ENCODE measurements at regions not wholly inside any gene's neighbourhood (a gene's known extent, or its start where the extent isn't known, plus 50 kb on each side); places are given as distances from the start of the nearest gene placed in this dataset.
"Not testable (repeated sequence)": the region's sequence is repeated elsewhere in the genome, so short reads cannot be mapped to it uniquely, and the experiment has no call there.

DNA sequence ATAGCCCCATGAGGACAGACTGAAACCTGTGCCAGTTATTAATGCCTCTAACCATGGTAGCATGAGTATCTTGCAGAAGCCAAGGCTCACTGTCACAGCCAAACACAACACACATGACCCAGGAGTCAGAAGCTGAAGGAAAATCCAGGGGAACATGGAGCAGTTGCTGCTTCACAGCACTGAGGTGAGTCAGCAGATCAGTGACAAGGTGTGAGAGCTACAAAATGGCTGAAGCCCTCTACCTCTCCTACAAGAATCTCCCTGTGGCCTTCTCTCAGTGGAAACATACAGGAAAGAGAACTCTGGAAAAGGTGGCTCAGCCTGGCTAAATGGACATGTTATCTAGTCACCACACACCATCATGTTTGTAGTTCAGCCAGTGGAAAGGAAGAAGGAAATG is 93.5 kb downstream of the NAB1 start:
- DNase-seq (ENCODE audit: low read depth in 2 of 2) = no peak

- no peak for DNase-seq (ENCODE audit: low read depth in 2 of 2)
These were observed 95.2 kb downstream of the NAB1 start for GRCh38 chr2:190744041-190744440.

- peak in 1 of 2 donors; percentile 44 for DNase-seq (ENCODE audit: low read depth in 2 of 2)
These were observed 98.3 kb downstream of the NAB1 start for GRCh38 chr2:190746971-190747761.

- DNase-seq (ENCODE audit: low read depth in 2 of 2) = peak in 1 of 2 donors; percentile 21
These were observed 100.1 kb downstream of the NAB1 start for GRCh38 chr2:190748966-190749365.

- DNase-seq (ENCODE audit: low read depth in 2 of 2) = no peak
These were observed 107.0 kb downstream of the NAB1 start for GRCh38 chr2:190755772-190756415.

- DNase-seq (ENCODE audit: low read depth in 2 of 2) = peak; percentile 58 to 83
These were observed 110.9 kb downstream of the NAB1 start for GRCh38 chr2:190759749-190760213.

- not testable (repeated sequence) for DNase-seq (ENCODE audit: low read depth in 2 of 2)
These were observed 111.7 kb downstream of the NAB1 start for GRCh38 chr2:190760353-190761150.

DNA sequence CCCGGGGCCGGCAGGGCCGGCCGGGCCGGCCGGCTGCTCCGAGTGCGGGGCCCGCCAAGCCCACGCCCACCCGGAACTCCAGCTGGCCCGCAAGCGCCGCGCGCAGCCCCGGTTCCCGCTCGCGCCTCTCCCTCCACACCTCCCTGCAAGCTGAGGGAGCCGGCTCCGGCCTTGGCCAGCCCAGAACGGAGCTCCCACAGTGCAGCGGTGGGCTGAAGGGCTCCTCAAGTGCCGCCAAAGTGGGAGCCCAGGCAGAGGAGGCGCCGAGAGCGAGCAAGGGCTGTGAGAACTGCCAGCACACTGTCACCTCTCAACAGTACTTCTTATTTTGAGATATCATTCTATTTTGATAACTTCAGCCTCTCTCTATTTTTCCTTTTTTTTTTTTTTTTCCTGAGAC is 112.3 kb downstream of the NAB1 start:
- not testable (repeated sequence) for DNase-seq (ENCODE audit: low read depth in 2 of 2)

DNA sequence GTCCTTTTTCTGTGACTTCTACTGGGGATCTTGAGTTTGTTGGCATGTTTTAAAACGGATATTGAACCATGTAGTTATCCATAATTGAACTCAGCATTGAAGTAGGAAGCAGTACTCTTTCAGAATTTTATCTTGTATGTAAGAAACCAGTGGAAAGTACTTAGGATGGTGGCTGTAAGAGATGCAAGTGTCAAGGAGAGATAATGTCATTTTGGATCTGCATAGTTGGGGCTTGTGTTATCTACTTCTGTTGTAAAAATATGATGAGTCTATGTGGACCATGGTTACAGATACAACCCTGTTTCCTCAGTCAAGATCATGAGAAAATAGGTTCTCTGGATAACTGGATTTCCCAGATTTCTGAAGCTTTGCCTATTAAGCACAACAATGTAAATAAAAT is 113.7 kb downstream of the NAB1 start:
- DNase-seq (ENCODE audit: low read depth in 2 of 2) = no peak

GRCh38 chr2:190763100-190763499 is 114.2 kb downstream of the NAB1 start:
- no peak for DNase-seq (ENCODE audit: low read depth in 2 of 2)

DNA sequence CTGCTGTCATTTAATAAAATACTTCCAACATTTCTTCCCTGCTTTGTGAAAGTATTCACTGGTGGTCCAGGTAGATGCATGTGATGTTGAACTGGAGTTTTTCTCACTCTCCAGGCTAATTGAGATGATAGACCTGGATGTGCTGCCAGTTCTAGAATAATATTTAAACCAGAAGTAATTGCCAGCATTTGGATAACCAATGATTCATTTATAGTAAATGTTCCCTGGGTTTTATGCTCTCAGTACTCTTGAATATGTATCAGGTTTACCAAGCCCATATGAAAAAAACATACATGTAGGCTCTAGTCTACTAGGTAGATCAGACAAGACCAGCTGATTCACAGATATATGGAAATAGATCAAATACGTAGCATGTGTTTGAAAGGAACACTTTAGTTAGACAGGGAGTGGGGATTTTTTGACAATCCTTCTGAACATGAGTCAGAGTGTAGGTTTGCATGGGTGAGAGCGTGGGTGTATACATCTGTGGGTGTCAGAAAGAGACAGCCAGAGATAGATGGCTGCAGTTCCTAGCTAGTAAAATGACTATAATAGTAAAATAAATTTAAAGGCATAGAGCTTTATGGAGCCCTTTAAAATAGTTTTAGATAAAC is 115.1 kb downstream of the NAB1 start:
- DNase-seq (ENCODE audit: low read depth in 2 of 2) = no peak

- no peak for DNase-seq (ENCODE audit: low read depth in 2 of 2)
These were observed 115.0 kb upstream of the GLS start for GRCh38 chr2:190765386-190766173.

- DNase-seq (ENCODE audit: low read depth in 2 of 2) = no peak
These were observed 114.4 kb upstream of the GLS start for GRCh38 chr2:190766174-190766572.

DNA sequence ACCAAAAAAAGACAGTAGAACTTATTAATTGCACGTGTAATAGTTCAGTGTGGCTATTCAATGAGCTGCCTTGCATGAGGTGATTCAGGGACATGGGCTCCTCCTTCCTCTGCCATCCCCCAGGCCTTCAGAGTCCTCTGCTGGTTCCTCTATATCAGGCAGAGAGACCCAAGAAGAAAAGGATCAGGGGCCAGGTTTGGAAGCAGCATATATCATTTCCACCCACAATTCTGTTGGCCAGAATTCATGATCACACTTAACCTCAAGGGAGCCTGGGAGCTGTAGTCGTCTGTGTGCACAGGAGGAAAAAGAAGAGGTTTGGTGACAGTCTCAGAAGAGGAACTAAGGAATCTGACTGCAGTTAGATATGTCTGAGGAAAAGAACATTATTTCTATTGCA is 114.0 kb upstream of the GLS start:
- DNase-seq (ENCODE audit: low read depth in 2 of 2) = no peak

DNA sequence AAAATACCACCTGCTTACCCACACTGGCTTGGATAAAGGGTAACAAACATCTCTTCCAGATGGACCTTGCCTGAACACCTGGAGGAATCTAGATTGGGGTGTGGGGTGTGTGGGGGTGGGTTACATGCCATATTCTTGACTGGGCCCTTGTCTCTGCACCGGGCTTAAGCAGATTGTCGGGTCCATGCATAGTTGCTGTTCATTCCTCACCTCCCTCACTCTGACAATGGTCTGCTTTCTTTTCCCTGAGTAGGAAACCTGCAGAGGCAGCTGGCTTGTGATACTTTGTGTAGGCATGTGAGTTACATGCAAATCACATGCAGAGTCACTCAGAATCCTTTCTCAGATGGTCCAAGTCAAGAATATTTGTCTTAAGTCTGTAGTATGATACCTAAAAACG is 112.8 kb upstream of the GLS start:
- no peak for DNase-seq (ENCODE audit: low read depth in 2 of 2)

- DNase-seq (ENCODE audit: low read depth in 2 of 2) = no peak
These were observed 111.4 kb upstream of the GLS start for GRCh38 chr2:190769258-190769657.

- DNase-seq (ENCODE audit: low read depth in 2 of 2) = no peak
These were observed 108.9 kb upstream of the GLS start for GRCh38 chr2:190771726-190772125.

DNA sequence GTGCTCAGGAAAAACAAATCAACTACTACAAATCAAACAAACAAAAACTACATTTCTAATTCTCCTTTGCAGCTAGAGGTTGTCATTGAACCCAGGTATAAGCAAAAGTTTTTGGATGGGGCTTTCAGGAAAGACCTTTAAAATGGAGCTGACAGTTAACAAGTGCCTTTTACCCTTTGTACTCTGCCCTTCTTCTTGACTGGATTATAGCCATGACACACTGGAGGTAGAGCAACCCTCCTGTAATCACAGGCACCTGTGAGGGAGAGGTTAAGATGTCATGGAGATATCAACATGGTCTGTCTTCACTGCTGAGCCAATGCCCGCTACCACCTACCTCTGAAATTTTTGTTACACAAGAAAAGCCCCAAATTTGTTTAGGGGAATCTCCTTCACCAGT is 100.0 kb upstream of the GLS start:
- DNase-seq (ENCODE audit: low read depth in 2 of 2) = no peak

GRCh38 chr2:190781604-190782198 is 98.9 kb upstream of the GLS start:
- peak; percentile 75 to 86 for DNase-seq (ENCODE audit: low read depth in 2 of 2)

DNA sequence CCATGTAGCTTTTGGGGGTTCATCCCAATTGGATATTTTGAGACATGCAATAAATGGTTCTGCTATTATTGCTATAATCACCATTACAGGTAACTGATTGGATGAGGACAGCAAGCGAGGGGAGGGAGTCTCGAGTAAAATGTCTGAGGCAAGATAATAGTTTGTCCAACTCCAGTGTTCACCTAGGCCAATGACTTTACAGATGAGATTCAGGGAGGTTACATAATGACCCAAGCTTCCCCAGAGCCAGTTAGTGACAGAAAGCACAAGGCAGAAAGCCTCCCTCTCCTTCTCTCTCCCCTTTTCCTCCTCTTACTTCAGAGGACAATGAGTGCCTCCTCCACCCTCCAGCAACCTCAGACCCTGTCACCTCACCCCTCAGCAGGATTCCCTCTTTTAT is 98.4 kb upstream of the GLS start:
- DNase-seq (ENCODE audit: low read depth in 2 of 2) = no peak

Measured in lung microvascular endothelial cell (primary cell).